ENCODE measurements at regions not wholly inside any gene's neighbourhood (a gene's known extent, or its start where the extent isn't known, plus 50 kb on each side); places are given as distances from the start of the nearest gene placed in this dataset.

GRCh38 chr22:34798605-34799004 is 267.4 kb upstream of the ISX start:
- TF ChIP-seq CTCF (IDR thresholded peaks at IDR 0.05): no peak
- no peak for TF ChIP-seq POLR2A (IDR thresholded peaks at IDR 0.05)

Data from upper lobe of left lung (tissue), 4 donors.